ENCODE measurements at regions not wholly inside any gene's neighbourhood (a gene's known extent, or its start where the extent isn't known, plus 50 kb on each side); places are given as distances from the start of the nearest gene placed in this dataset.

GRCh38 chr6:113351173-113351834 is 505.8 kb upstream of the MARCKS start:
- no peaks in the 10 kb centered on the region for H3K36me3 ChIP-seq
- no peaks in the 10 kb centered on the region for H3K27me3 ChIP-seq
- intact Hi-C loops (cut with DNase I; ENCODE audit: low total_unique reads) = no loop called here
- DNase-seq = no peak
- no peak overlapping the region for H3K27ac ChIP-seq
- no peaks in the 10 kb centered on the region for H3K9me3 ChIP-seq
- H3K4me3 ChIP-seq = no peak overlapping the region
- TF ChIP-seq CTCF (IDR thresholded peaks at IDR 0.05) (no peak), POLR2A (IDR thresholded peaks at IDR 0.05) (no peak)
- H3K4me1 ChIP-seq = no peaks in the 10 kb centered on the region

- Histone ChIP-seq H3K4me1 (no peaks in the 10 kb centered on the region), H3K27me3 (no peaks in the 10 kb centered on the region), H3K4me3 (no peak overlapping the region), H3K9me3 (no peaks in the 10 kb centered on the region), H3K27ac (no peak overlapping the region), H3K36me3 (no peaks in the 10 kb centered on the region)
- intact Hi-C loops (cut with DNase I; ENCODE audit: low total_unique reads) = no loop called here
- TF ChIP-seq POLR2A (IDR thresholded peaks at IDR 0.05) = no peak
- TF ChIP-seq CTCF (IDR thresholded peaks at IDR 0.05) = no peak
- DNase-seq = no peak
These were observed 504.9 kb upstream of the MARCKS start for GRCh38 chr6:113352029-113352801.

- no peaks in the 10 kb centered on the region for H3K4me1 ChIP-seq
- H3K9me3 ChIP-seq = no peaks in the 10 kb centered on the region
- H3K27me3 ChIP-seq = no peaks in the 10 kb centered on the region
- H3K4me3 ChIP-seq = no peak overlapping the region
- intact Hi-C loops (cut with DNase I; ENCODE audit: low total_unique reads) = no loop called here
- H3K27ac ChIP-seq = no peak overlapping the region
- TF ChIP-seq CTCF (IDR thresholded peaks at IDR 0.05) = no peak
- no peak for TF ChIP-seq POLR2A (IDR thresholded peaks at IDR 0.05)
- DNase-seq = no peak
- H3K36me3 ChIP-seq = no peaks in the 10 kb centered on the region
These were observed 504.3 kb upstream of the MARCKS start for GRCh38 chr6:113352831-113353230.

GRCh38 chr6:113353392-113353791 is 503.8 kb upstream of the MARCKS start:
- no peak overlapping the region for H3K27ac ChIP-seq
- H3K27me3 ChIP-seq = no peaks in the 10 kb centered on the region
- H3K4me1 ChIP-seq = no peaks in the 10 kb centered on the region
- H3K9me3 ChIP-seq = no peaks in the 10 kb centered on the region
- no peak for DNase-seq
- TF ChIP-seq POLR2A (IDR thresholded peaks at IDR 0.05) (no peak), CTCF (IDR thresholded peaks at IDR 0.05) (no peak)
- intact Hi-C loops (cut with DNase I; ENCODE audit: low total_unique reads) = no loop called here
- H3K36me3 ChIP-seq = no peaks in the 10 kb centered on the region
- no peak overlapping the region for H3K4me3 ChIP-seq

GRCh38 chr6:113354204-113354895 is 502.8 kb upstream of the MARCKS start:
- TF ChIP-seq CTCF (IDR thresholded peaks at IDR 0.05) = no peak
- no peak for TF ChIP-seq POLR2A (IDR thresholded peaks at IDR 0.05)

More at GRCh38 chr6:113354204-113354895, 502.8 kb upstream of the MARCKS start:
- no peaks in the 10 kb centered on the region for H3K27me3 ChIP-seq
- H3K27ac ChIP-seq = no peak overlapping the region
- no peaks in the 10 kb centered on the region for H3K4me1 ChIP-seq
- H3K4me3 ChIP-seq = no peak overlapping the region
- intact Hi-C loops (cut with DNase I; ENCODE audit: low total_unique reads) = no loop called here
- no peaks in the 10 kb centered on the region for H3K36me3 ChIP-seq
- H3K9me3 ChIP-seq = no peaks in the 10 kb centered on the region
- no peak for DNase-seq
